GM21619 (cell line): ENCODE measurements at regions not wholly inside any gene's neighbourhood (a gene's known extent, or its start where the extent isn't known, plus 50 kb on each side); places are given as distances from the start of the nearest gene placed in this dataset.

ENCODE experiments used
- ATAC-seq: cut with Tn5 transposase; IDR thresholded peaks from one replicate; pipeline ENCODE4 v1.9.1; 2021; ENCODE audit not compliant: unreplicated experiment

- ATAC-seq, result no peak
Observed at GRCh38 chr5:73375191-73375545, 73.4 kb downstream of the FOXD1 start.

GRCh38 chr5:73374520-73375190, 73.9 kb downstream of the FOXD1 start:
- ATAC-seq, result no peak

- no peak for ATAC-seq
Observed at GRCh38 chr5:73373814-73374510, 74.6 kb downstream of the FOXD1 start.

GRCh38 chr5:73370640-73371583, 77.7 kb downstream of the FOXD1 start:
- ATAC-seq, result no peak

GRCh38 chr5:73370095-73370494, 78.5 kb downstream of the FOXD1 start:
- no peak for ATAC-seq

GRCh38 chr5:73369278-73369677, 79.3 kb downstream of the FOXD1 start:
- ATAC-seq, result no peak

- no peak for ATAC-seq
Observed at GRCh38 chr5:73367650-73368049, 80.9 kb downstream of the FOXD1 start.

GRCh38 chr5:73365990-73366667, 82.4 kb downstream of the FOXD1 start:
- no peak for ATAC-seq

- ATAC-seq, result no peak
Observed at GRCh38 chr5:73365301-73365853, 83.2 kb downstream of the FOXD1 start.

GRCh38 chr5:73363911-73364730, 84.5 kb downstream of the FOXD1 start:
- no peak for ATAC-seq

- no peak for ATAC-seq
Observed at GRCh38 chr5:73359395-73359794, 89.2 kb downstream of the FOXD1 start.

GRCh38 chr5:73358366-73358765, 90.2 kb downstream of the FOXD1 start:
- no peak for ATAC-seq

- no peak for ATAC-seq
Observed at GRCh38 chr5:73357576-73357975, 91.0 kb downstream of the FOXD1 start.

GRCh38 chr5:73355108-73355507, 93.5 kb downstream of the FOXD1 start:
- ATAC-seq, result no peak

GRCh38 chr5:73354406-73354805, 94.2 kb downstream of the FOXD1 start:
- no peak for ATAC-seq

GRCh38 chr5:73352649-73353230, 95.8 kb downstream of the FOXD1 start:
- ATAC-seq, result no peak

- no peak for ATAC-seq
Observed at GRCh38 chr5:73352243-73352642, 96.3 kb downstream of the FOXD1 start.

GRCh38 chr5:73351593-73351992, 97.0 kb downstream of the FOXD1 start:
- ATAC-seq, result no peak

GRCh38 chr5:73346878-73347408, 101.6 kb downstream of the FOXD1 start:
- no peak for ATAC-seq
